DOHH2 (cell line): ENCODE measurements at regions not wholly inside any gene's neighbourhood (a gene's known extent, or its start where the extent isn't known, plus 50 kb on each side); places are given as distances from the start of the nearest gene placed in this dataset.
"Not testable (repeated sequence)": the region's sequence is repeated elsewhere in the genome, so short reads cannot be mapped to it uniquely, and the experiment has no call there.

Experiments used
- H3F3A ChIP-seq: fragments of 200-600 bp; sonication (generic), shearing (Covaris generic); 2 replicates; pipeline ENCODE4 v1.6.0; 2016; ENCODE audit warnings: antibody characterized with exemption, mild to moderate bottlenecking; ENCODE audit not compliant: control insufficient read depth, insufficient read depth
- H3K27ac ChIP-seq: fragments of 200-600 bp; sonication (generic); 2 replicates; pipeline ENCODE4 v1.5.1; 2014; ENCODE audit warnings: low read depth, mild to moderate bottlenecking, low read length, moderate library complexity
- H3K27me3 ChIP-seq: fragments of 200-600 bp; sonication (generic); 2 replicates; pipeline ENCODE4 v1.6.1; 2014; ENCODE audit warnings: mild to moderate bottlenecking, low read length, mixed read lengths; ENCODE audit not compliant: control insufficient read depth
- H3K36me3 ChIP-seq: fragments of 200-600 bp; sonication (generic); 2 replicates; pipeline ENCODE4 v1.6.1; 2014; ENCODE audit warnings: mild to moderate bottlenecking, low read length, moderate library complexity, mixed read lengths; ENCODE audit not compliant: control insufficient read depth
- H3K4me1 ChIP-seq: fragments of 200-600 bp; sonication (generic); 2 replicates; pipeline ENCODE4 v1.6.1; 2014; ENCODE audit warnings: mild to moderate bottlenecking, low read length, mixed read lengths; ENCODE audit not compliant: control insufficient read depth
- H3K4me2 ChIP-seq: fragments of 200-600 bp; sonication (generic); 2 replicates; pipeline ENCODE4 v1.6.0; 2014; ENCODE audit warnings: mild to moderate bottlenecking, low read length, moderate library complexity
- H3K4me3 ChIP-seq: fragments of 200-600 bp; sonication (generic); 2 replicates; pipeline ENCODE4 v1.5.1; 2014; ENCODE audit warnings: mild to moderate bottlenecking, low read length, mixed read lengths
- H3K79me2 ChIP-seq: fragments of 200-600 bp; sonication (generic); 2 replicates; pipeline ENCODE4 v1.6.1; 2014; ENCODE audit warnings: mild to moderate bottlenecking, low read length, mixed read lengths; ENCODE audit not compliant: control insufficient read depth
- H3K9me2 ChIP-seq: fragments of 200-600 bp; sonication (generic); replicated peaks from 2 replicates; pipeline ENCODE4 v1.6.1; 2014; ENCODE audit warnings: mild to moderate bottlenecking, low read length, mixed read lengths; ENCODE audit not compliant: control insufficient read depth
- H3K9me3 ChIP-seq: fragments of 200-600 bp; sonication (generic); 2 replicates; pipeline ENCODE4 v1.6.1; 2014; ENCODE audit warnings: antibody characterized with exemption, low read length, mixed read lengths; ENCODE audit not compliant: control insufficient read depth, insufficient read depth
- H4K20me1 ChIP-seq: fragments of 200-600 bp; sonication (generic); 2 replicates; pipeline ENCODE4 v1.6.0; 2014; ENCODE audit warnings: low read depth, mild to moderate bottlenecking, antibody characterized with exemption, low read length, moderate library complexity; ENCODE audit not compliant: control insufficient read depth, insufficient read depth
- EZH2phosphoT487 ChIP-seq: fragments of 200-600 bp; sonication (generic); IDR thresholded peaks from 2 replicates; pipeline ENCODE4 v1.6.1; 2017; ENCODE audit warnings: borderline replicate concordance, mild to moderate bottlenecking, antibody characterized with exemption, low read length, moderate library complexity, mixed read lengths
- TF ChIP-seq, protein P1 (sequence below): fragments of 200-600 bp; sonication (generic); IDR thresholded peaks from one replicate; pipeline ENCODE4 v1.5.1; 2014; ENCODE audit warnings: antibody characterized with exemption, mild to moderate bottlenecking, low read depth, low read length; ENCODE audit not compliant: poor library complexity, severe bottlenecking

DNA sequence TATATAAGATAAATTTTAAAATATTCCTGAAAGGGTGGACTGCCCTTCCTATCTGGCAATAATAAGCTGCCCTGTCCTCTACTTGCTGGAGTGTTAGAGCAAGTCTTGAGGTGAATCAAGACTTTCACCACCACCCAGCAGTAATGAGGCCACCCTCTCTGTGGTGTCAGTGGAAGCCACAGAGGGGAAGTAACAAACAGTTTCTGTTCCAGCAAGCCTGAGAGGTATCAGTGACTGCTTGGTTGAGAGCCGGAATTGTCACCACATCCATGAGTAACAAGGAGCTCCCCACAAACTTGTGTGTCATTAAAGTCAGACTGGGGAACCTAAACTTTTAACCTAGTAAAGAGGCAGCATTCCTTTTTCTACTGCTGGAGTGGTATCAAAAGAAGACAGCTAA is 532.7 kb upstream of the SPRY2 start:
- H3K36me3 ChIP-seq, result no peaks in the 10 kb centered on the region
- H3K9me3 ChIP-seq, result no peaks in the 10 kb centered on the region
- no peaks in the 10 kb centered on the region for H3K27me3 ChIP-seq
- no peak overlapping the region for H3K27ac ChIP-seq
- no peaks in the 10 kb centered on the region for H3F3A ChIP-seq
- H3K79me2 ChIP-seq, result no peaks in the 10 kb centered on the region
- H3K4me2 ChIP-seq, result no peak overlapping the region
- H3K9me2 ChIP-seq, result no peaks in the 10 kb centered on the region
- H3K4me3 ChIP-seq, result no peak overlapping the region
- H3K4me1 ChIP-seq, result no peaks in the 10 kb centered on the region
- H4K20me1 ChIP-seq, result no peaks in the 10 kb centered on the region
- TF ChIP-seq, protein P1, sequence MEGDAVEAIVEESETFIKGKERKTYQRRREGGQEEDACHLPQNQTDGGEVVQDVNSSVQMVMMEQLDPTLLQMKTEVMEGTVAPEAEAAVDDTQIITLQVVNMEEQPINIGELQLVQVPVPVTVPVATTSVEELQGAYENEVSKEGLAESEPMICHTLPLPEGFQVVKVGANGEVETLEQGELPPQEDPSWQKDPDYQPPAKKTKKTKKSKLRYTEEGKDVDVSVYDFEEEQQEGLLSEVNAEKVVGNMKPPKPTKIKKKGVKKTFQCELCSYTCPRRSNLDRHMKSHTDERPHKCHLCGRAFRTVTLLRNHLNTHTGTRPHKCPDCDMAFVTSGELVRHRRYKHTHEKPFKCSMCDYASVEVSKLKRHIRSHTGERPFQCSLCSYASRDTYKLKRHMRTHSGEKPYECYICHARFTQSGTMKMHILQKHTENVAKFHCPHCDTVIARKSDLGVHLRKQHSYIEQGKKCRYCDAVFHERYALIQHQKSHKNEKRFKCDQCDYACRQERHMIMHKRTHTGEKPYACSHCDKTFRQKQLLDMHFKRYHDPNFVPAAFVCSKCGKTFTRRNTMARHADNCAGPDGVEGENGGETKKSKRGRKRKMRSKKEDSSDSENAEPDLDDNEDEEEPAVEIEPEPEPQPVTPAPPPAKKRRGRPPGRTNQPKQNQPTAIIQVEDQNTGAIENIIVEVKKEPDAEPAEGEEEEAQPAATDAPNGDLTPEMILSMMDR, result no peak
- TF ChIP-seq EZH2phosphoT487, result no peak

DNA sequence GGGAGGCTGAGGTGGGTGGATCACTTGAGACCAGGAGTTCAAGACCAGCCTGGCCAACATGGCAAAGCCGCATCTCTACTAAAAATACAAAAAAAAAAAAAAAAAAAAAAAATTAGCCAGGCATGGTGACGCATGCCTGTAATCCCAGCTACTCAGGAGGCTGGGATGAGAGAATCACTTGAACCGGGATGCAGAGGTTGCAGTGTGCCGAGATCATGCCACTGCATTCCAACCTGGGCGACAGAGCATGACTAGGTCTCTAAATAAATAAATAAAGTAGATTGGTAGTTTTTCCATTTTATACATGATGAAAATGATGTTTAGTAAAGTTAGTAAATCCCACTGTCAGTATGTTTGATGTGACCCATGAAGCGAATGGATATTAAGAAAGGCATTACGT is 531.0 kb upstream of the SPRY2 start:
- not testable (repeated sequence) for H3K4me3 ChIP-seq, H3K27me3 ChIP-seq, H3K4me2 ChIP-seq, H3K9me2 ChIP-seq, H3K27ac ChIP-seq, H3K9me3 ChIP-seq, H3K4me1 ChIP-seq, H3K79me2 ChIP-seq, H3F3A ChIP-seq, H4K20me1 ChIP-seq, H3K36me3 ChIP-seq

DNA sequence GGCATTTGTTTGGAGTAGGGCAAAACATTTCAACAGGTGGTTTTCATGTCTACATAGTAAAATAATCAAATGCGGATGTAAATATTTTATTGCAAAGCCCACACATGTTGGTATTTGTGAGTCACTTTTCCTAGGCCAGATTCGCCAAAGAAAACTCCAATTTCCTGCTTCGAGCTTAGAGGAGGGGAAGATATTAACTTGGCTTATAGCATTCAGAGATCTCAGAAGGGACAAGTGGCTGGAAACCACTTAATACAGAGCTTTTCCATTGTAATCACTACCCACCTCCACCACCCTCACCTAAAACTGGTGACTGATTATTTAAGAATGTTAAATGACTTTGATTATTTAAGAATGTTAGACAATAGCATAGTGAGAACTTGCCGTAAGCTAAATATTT is 530.6 kb upstream of the SPRY2 start:
- Histone ChIP-seq H3K27me3 (no peaks in the 10 kb centered on the region), H3K36me3 (no peaks in the 10 kb centered on the region), H3K4me3 (no peak overlapping the region), H3K4me1 (no peaks in the 10 kb centered on the region), H4K20me1 (no peaks in the 10 kb centered on the region), H3F3A (no peaks in the 10 kb centered on the region), H3K79me2 (no peaks in the 10 kb centered on the region), H3K9me3 (no peaks in the 10 kb centered on the region), H3K4me2 (no peak overlapping the region), H3K9me2 (no peaks in the 10 kb centered on the region), H3K27ac (no peak overlapping the region)
- TF ChIP-seq, protein P1, result no peak
- TF ChIP-seq EZH2phosphoT487, result no peak

DNA sequence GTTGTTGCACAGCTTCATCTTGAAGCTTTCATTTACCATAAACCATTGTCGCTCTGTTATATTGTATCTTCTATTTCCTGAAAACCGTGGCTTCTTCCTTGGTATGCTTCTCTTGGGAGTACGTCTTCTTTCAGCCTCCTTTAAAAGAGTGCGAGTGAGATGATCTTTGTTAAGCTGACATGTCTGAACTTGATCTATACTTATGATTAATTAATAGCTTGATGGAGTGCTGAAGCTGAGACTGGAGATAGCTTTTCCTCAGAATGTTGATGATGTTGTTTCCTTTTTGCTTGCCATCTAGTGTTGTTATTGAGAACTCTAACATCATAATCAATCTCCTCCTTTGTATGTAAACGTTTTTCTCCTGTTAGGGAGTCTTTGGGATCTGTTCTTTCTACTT is 529.3 kb upstream of the SPRY2 start:
- Histone ChIP-seq H3K9me2 (no peaks in the 10 kb centered on the region), H3K27ac (no peak overlapping the region), H3K36me3 (no peaks in the 10 kb centered on the region), H3K4me1 (no peaks in the 10 kb centered on the region), H3K79me2 (no peaks in the 10 kb centered on the region), H4K20me1 (no peaks in the 10 kb centered on the region), H3K27me3 (no peaks in the 10 kb centered on the region), H3K4me2 (no peak overlapping the region), H3K9me3 (no peaks in the 10 kb centered on the region), H3F3A (no peaks in the 10 kb centered on the region), H3K4me3 (no peak overlapping the region)
- TF ChIP-seq, protein P1, result no peak
- TF ChIP-seq EZH2phosphoT487, result no peak
